ENCODE measurements at regions not wholly inside any gene's neighbourhood (a gene's known extent, or its start where the extent isn't known, plus 50 kb on each side); places are given as distances from the start of the nearest gene placed in this dataset.

GRCh38 chr17:70774339-70775117, 605.2 kb downstream of the KCNJ2 start:
- Histone ChIP-seq H3K9ac (ENCODE audit: insufficient read length) (no peak overlapping the region), H3K4me3 (no peak overlapping the region), H3K9me3 (ENCODE audit: low read depth, low read length) (no peaks in the 10 kb centered on the region), H3K27ac (no peak overlapping the region), H3K36me3 (ENCODE audit: insufficient read depth, low read length) (no peaks in the 10 kb centered on the region)
- no peak for TF ChIP-seq EZH2 (IDR thresholded peaks at IDR 0.05)
- no peak for TF ChIP-seq POLR2AphosphoS5 (IDR thresholded peaks at IDR 0.05; ENCODE audit: borderline replicate concordance, low read depth, low read length)
- no peak for TF ChIP-seq FOXP2 (optimal IDR thresholded peaks at IDR 0.05; ENCODE audit: control extremely low read depth, extremely low read length, insufficient read depth)
- no peak for DNase-seq (ENCODE audit: low read depth, low spot score)

DNA sequence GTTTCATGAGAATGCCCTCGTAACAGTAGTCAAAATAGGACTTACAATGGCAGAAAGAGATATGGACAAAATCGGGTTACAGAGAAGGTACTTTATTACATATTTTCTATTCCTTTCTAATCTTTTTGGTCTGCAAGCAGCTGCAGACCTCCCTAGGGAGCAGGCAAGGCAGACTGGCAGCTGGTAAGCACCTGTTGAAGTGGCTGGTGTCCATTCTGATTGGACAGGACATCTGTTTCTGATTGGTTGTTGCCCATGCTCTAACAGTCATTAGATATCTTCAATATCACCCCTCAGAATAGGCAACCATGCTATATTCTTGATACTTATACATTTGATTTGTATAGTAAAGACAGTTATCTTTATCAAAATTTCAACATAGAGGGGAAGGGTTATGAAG, 606.3 kb downstream of the KCNJ2 start:
- H3K9me3 ChIP-seq (ENCODE audit: low read depth, low read length) = no peaks in the 10 kb centered on the region
- H3K36me3 ChIP-seq (ENCODE audit: insufficient read depth, low read length) = no peaks in the 10 kb centered on the region
- H3K9ac ChIP-seq (ENCODE audit: insufficient read length) = no peak overlapping the region
- DNase-seq (ENCODE audit: low read depth, low spot score) = no peak
- TF ChIP-seq POLR2AphosphoS5 (IDR thresholded peaks at IDR 0.05; ENCODE audit: borderline replicate concordance, low read depth, low read length) (no peak), EZH2 (IDR thresholded peaks at IDR 0.05) (no peak), FOXP2 (optimal IDR thresholded peaks at IDR 0.05; ENCODE audit: control extremely low read depth, extremely low read length, insufficient read depth) (no peak)
- no peak overlapping the region for H3K4me3 ChIP-seq
- no peak overlapping the region for H3K27ac ChIP-seq

DNA sequence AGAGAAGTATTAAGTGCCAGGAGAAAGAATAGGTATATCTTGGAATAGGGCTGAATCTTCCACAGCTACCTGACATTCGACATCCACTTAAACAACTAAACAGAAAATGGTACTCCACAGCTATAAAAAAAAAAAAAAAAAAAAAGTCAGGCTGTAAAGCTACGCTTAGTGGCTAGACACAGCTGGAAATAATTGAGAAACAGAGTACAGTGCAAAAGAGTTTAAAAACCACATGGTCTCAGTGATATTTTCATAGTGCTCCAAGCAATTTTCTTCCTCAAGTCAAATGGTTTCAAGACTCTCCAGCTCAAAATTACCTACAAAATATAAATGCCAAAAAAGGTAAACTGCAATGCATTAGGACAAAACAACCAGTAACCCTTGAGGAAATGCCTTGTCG, 607.1 kb downstream of the KCNJ2 start:
- Histone ChIP-seq H3K27ac (no peak overlapping the region), H3K4me3 (no peak overlapping the region), H3K36me3 (ENCODE audit: insufficient read depth, low read length) (no peaks in the 10 kb centered on the region), H3K9ac (ENCODE audit: insufficient read length) (no peak overlapping the region), H3K9me3 (ENCODE audit: low read depth, low read length) (no peaks in the 10 kb centered on the region)
- DNase-seq (ENCODE audit: low read depth, low spot score) = no peak
- TF ChIP-seq POLR2AphosphoS5 (IDR thresholded peaks at IDR 0.05; ENCODE audit: borderline replicate concordance, low read depth, low read length) = no peak
- no peak for TF ChIP-seq FOXP2 (optimal IDR thresholded peaks at IDR 0.05; ENCODE audit: control extremely low read depth, extremely low read length, insufficient read depth)
- no peak for TF ChIP-seq EZH2 (IDR thresholded peaks at IDR 0.05)

DNA sequence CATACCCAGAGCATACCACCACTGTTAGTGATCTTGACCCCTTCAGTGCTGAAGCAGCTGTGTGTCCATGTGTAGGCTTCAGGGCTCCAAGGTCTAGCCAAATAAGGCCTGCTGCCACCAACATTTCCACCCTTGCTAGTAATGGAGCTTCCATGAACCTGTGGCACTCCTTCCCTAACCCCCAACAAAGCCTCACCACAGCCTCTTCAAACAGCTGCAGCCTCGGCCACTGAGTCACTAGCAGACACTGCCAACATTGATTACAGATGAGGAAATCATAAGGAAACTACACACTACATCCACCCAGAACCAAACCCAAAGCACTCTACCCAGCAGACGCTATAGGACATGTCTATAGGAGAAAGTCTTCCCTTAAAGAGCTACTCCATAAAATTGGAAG, 610.7 kb downstream of the KCNJ2 start:
- no peak overlapping the region for H3K4me3 ChIP-seq
- TF ChIP-seq POLR2AphosphoS5 (IDR thresholded peaks at IDR 0.05; ENCODE audit: borderline replicate concordance, low read depth, low read length) = no peak
- no peak for TF ChIP-seq EZH2 (IDR thresholded peaks at IDR 0.05)
- TF ChIP-seq FOXP2 (optimal IDR thresholded peaks at IDR 0.05; ENCODE audit: control extremely low read depth, extremely low read length, insufficient read depth) = no peak
- no peak overlapping the region for H3K9ac ChIP-seq (ENCODE audit: insufficient read length)
- no peaks in the 10 kb centered on the region for H3K36me3 ChIP-seq (ENCODE audit: insufficient read depth, low read length)
- no peaks in the 10 kb centered on the region for H3K9me3 ChIP-seq (ENCODE audit: low read depth, low read length)
- no peak overlapping the region for H3K27ac ChIP-seq
- no peak for DNase-seq (ENCODE audit: low read depth, low spot score)

DNA sequence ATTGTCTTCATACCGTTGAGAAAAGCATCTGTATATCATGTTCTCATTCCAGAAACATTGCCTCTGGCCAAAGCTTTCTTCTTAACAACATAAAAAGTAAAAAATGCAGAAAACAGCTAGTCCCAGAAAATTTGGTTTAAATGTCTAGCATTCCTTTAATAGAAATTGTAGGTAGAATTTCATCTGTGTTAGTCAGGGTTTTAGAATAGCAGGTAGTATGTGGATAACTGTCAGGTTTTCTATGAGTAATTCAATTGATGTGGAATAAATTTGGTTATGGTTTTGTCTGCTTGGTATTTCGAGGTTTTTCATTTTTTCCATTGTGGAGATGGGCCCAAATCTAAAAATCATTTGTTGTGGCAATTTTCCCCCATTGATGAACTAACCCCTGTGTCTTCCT, 616.7 kb downstream of the KCNJ2 start:
- no peak for DNase-seq (ENCODE audit: low read depth, low spot score)
- Histone ChIP-seq H3K36me3 (ENCODE audit: insufficient read depth, low read length) (no peaks in the 10 kb centered on the region), H3K27ac (no peak overlapping the region), H3K4me3 (no peak overlapping the region), H3K9me3 (ENCODE audit: low read depth, low read length) (no peaks in the 10 kb centered on the region), H3K9ac (ENCODE audit: insufficient read length) (no peak overlapping the region)
- TF ChIP-seq FOXP2 (optimal IDR thresholded peaks at IDR 0.05; ENCODE audit: control extremely low read depth, extremely low read length, insufficient read depth) (no peak), EZH2 (IDR thresholded peaks at IDR 0.05) (no peak), POLR2AphosphoS5 (IDR thresholded peaks at IDR 0.05; ENCODE audit: borderline replicate concordance, low read depth, low read length) (no peak)

- DNase-seq (ENCODE audit: low read depth, low spot score) = no peak
- no peak for TF ChIP-seq EZH2 (IDR thresholded peaks at IDR 0.05)
- TF ChIP-seq FOXP2 (optimal IDR thresholded peaks at IDR 0.05; ENCODE audit: control extremely low read depth, extremely low read length, insufficient read depth) = no peak
- TF ChIP-seq POLR2AphosphoS5 (IDR thresholded peaks at IDR 0.05; ENCODE audit: borderline replicate concordance, low read depth, low read length) = no peak
- H3K9ac ChIP-seq (ENCODE audit: insufficient read length) = no peak overlapping the region
- no peaks in the 10 kb centered on the region for H3K9me3 ChIP-seq (ENCODE audit: low read depth, low read length)
- H3K27ac ChIP-seq = no peak overlapping the region
- H3K36me3 ChIP-seq (ENCODE audit: insufficient read depth, low read length) = no peaks in the 10 kb centered on the region
- H3K4me3 ChIP-seq = no peak overlapping the region
These were observed 618.5 kb downstream of the KCNJ2 start for GRCh38 chr17:70787721-70788300.

DNA sequence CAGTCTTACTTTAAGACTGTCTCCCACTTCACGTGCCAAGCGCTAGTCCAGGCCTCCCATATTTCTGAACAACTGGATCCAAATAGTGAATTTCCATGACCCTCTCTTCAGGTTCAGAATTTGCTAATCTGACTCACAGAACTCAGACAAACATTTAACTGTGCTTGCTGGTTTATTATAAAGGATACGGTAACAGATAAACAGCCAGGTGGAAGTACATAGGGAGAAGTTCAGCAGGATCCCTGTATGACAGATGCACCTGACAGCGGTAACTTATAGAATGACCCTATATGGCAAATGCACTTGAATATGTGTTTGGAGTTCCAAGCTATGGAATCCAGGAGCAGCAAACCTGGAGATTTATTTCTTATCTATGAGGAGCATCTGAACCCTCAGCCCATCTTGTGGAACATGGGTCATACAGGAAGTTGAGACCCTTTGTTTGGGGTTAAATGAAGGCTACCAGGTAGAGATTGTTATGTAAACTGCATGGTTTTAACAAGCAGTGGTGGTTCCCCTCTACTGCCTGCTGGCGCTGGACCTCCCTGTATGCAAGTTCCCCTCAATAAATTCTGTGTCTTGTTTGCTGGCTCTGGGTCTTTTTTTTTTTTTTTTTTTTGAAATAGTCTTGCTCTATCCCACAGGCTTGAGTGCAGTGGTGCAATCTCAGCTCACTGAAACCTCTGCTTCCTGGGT, 622.6 kb downstream of the KCNJ2 start:
- H3K9me3 ChIP-seq (ENCODE audit: low read depth, low read length) = no peaks in the 10 kb centered on the region
- no peak overlapping the region for H3K27ac ChIP-seq
- H3K9ac ChIP-seq (ENCODE audit: insufficient read length) = no peak overlapping the region

GRCh38 chr17:70794738-70795137, 625.4 kb downstream of the KCNJ2 start:
- Histone ChIP-seq H3K4me3 (no peak overlapping the region), H3K27ac (no peak overlapping the region), H3K9ac (ENCODE audit: insufficient read length) (no peak overlapping the region), H3K9me3 (ENCODE audit: low read depth, low read length) (no peaks in the 10 kb centered on the region), H3K36me3 (ENCODE audit: insufficient read depth, low read length) (no peaks in the 10 kb centered on the region)
- DNase-seq (ENCODE audit: low read depth, low spot score) = no peak
- no peak for TF ChIP-seq EZH2 (IDR thresholded peaks at IDR 0.05)
- TF ChIP-seq POLR2AphosphoS5 (IDR thresholded peaks at IDR 0.05; ENCODE audit: borderline replicate concordance, low read depth, low read length) = no peak
- no peak for TF ChIP-seq FOXP2 (optimal IDR thresholded peaks at IDR 0.05; ENCODE audit: control extremely low read depth, extremely low read length, insufficient read depth)

More for the DNA sequence above, 622.6 kb downstream of the KCNJ2 start:
- no peak for DNase-seq (ENCODE audit: low read depth, low spot score)
- H3K36me3 ChIP-seq (ENCODE audit: insufficient read depth, low read length) = no peaks in the 10 kb centered on the region
- no peak overlapping the region for H3K4me3 ChIP-seq
- no peak for TF ChIP-seq EZH2 (IDR thresholded peaks at IDR 0.05)
- no peak for TF ChIP-seq POLR2AphosphoS5 (IDR thresholded peaks at IDR 0.05; ENCODE audit: borderline replicate concordance, low read depth, low read length)
- no peak for TF ChIP-seq FOXP2 (optimal IDR thresholded peaks at IDR 0.05; ENCODE audit: control extremely low read depth, extremely low read length, insufficient read depth)
